KMS-11 (cell line): ENCODE measurements at regions not wholly inside any gene's neighbourhood (a gene's known extent, or its start where the extent isn't known, plus 50 kb on each side); places are given as distances from the start of the nearest gene placed in this dataset.

ENCODE experiments used
- H2AFZ ChIP-seq: fragments of 200-600 bp; sonication (generic); 2 replicates; pipeline ENCODE4 v1.6.1; 2016; ENCODE audit warnings: antibody characterized with exemption, mixed run types, low read depth
- H3K27ac ChIP-seq: fragments of 200-600 bp; sonication (generic); 2 replicates; pipeline ENCODE4 v1.6.1; 2016; ENCODE audit warnings: mild to moderate bottlenecking, mixed run types
- H3K27me3 ChIP-seq: fragments of 200-600 bp; sonication (generic); 2 replicates; pipeline ENCODE4 v1.6.1; 2017; ENCODE audit warnings: mild to moderate bottlenecking, low read depth, mixed run types, moderate library complexity; ENCODE audit not compliant: insufficient read depth
- H3K36me3 ChIP-seq: fragments of 200-600 bp; sonication (generic); 2 replicates; pipeline ENCODE4 v1.6.1; 2017; ENCODE audit warnings: mild to moderate bottlenecking, mixed run types; ENCODE audit not compliant: insufficient read depth
- H3K4me1 ChIP-seq: fragments of 200-600 bp; sonication (generic); 2 replicates; pipeline ENCODE4 v1.6.1; 2016; ENCODE audit warnings: mild to moderate bottlenecking, low read depth, mixed run types; ENCODE audit not compliant: poor library complexity, severe bottlenecking
- H3K4me2 ChIP-seq: fragments of 200-600 bp; sonication (generic); 2 replicates; pipeline ENCODE4 v1.7.0; 2016; ENCODE audit warnings: mild to moderate bottlenecking, mixed run types
- H3K4me3 ChIP-seq: fragments of 200-600 bp; sonication (generic); IDR thresholded peaks from 2 replicates; pipeline ENCODE4 v1.6.1; 2017; ENCODE audit warnings: low read depth, low read length, mixed read lengths; ENCODE audit not compliant: insufficient read depth
- H3K79me2 ChIP-seq: fragments of 200-600 bp; sonication (generic); 2 replicates; pipeline ENCODE4 v1.6.1; 2016; ENCODE audit warnings: low read depth, mixed run types; ENCODE audit not compliant: insufficient read depth
- H3K9ac ChIP-seq: fragments of 200-600 bp; sonication (generic); 2 replicates; pipeline ENCODE4 v1.6.1; 2016; ENCODE audit warnings: mild to moderate bottlenecking, mixed run types
- H4K20me1 ChIP-seq: fragments of 200-600 bp; sonication (generic); 2 replicates; pipeline ENCODE4 v1.6.1; 2016; ENCODE audit warnings: mild to moderate bottlenecking, mixed run types; ENCODE audit not compliant: insufficient read depth
- TF ChIP-seq, protein P1 (sequence below): fragments of 200-600 bp; sonication (generic); conservative IDR thresholded peaks from 2 replicates; pipeline ENCODE4 v1.6.1; 2017; ENCODE audit warnings: low read depth, mild to moderate bottlenecking, antibody characterized with exemption, low read length, moderate library complexity, mixed read lengths

DNA sequence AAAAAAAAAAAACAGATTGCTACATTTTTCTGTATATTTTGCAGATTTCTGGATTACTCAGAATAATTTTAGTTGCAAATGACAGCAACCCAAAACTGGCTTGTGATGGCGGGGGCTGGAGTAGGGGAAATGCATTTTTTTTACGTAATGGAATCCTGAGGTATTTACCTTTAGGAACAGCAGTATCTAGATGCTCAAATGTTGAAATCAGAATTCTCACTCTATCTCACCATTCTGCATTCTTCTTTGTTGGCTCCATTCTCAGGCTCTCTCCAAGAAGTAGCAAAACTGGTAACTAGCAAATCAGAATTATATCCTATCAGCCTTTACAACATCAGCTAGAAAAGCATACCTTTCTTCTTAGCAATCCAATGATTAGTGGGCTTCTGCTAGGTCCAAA is 554.3 kb downstream of the PRELID2 start:
- no peak overlapping the region for H3K4me2 ChIP-seq
- TF ChIP-seq, protein P1, sequence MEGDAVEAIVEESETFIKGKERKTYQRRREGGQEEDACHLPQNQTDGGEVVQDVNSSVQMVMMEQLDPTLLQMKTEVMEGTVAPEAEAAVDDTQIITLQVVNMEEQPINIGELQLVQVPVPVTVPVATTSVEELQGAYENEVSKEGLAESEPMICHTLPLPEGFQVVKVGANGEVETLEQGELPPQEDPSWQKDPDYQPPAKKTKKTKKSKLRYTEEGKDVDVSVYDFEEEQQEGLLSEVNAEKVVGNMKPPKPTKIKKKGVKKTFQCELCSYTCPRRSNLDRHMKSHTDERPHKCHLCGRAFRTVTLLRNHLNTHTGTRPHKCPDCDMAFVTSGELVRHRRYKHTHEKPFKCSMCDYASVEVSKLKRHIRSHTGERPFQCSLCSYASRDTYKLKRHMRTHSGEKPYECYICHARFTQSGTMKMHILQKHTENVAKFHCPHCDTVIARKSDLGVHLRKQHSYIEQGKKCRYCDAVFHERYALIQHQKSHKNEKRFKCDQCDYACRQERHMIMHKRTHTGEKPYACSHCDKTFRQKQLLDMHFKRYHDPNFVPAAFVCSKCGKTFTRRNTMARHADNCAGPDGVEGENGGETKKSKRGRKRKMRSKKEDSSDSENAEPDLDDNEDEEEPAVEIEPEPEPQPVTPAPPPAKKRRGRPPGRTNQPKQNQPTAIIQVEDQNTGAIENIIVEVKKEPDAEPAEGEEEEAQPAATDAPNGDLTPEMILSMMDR = no peak
- no peak overlapping the region for H3K9ac ChIP-seq
- H2AFZ ChIP-seq = no peak overlapping the region
- H4K20me1 ChIP-seq = no peaks in the 10 kb centered on the region
- H3K36me3 ChIP-seq = no peaks in the 10 kb centered on the region
- no peak overlapping the region for H3K4me3 ChIP-seq
- H3K27ac ChIP-seq = no peak overlapping the region
- no peaks in the 10 kb centered on the region for H3K27me3 ChIP-seq
- H3K79me2 ChIP-seq = no peaks in the 10 kb centered on the region
- no peaks in the 10 kb centered on the region for H3K4me1 ChIP-seq

DNA sequence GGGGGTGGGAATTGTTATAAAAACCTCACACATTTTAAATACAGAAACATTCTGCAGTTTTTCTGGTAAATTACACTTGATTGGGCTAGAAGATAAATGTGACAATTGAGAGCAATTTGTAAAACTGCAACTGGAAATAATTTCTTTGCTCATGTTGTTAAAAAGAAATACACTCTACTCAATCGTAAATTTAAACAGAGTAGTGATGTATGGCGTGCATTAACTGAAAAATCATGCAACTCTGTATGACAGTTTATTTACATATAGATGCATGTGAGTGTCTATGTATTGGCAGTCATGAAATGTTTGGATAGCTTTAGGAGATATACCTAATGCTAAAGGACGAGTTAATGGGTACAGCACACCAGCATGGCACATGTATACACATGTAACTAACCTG is 554.9 kb downstream of the PRELID2 start:
- H3K4me2 ChIP-seq = no peak overlapping the region
- H3K4me1 ChIP-seq = no peaks in the 10 kb centered on the region
- no peak overlapping the region for H2AFZ ChIP-seq
- no peak overlapping the region for H3K27ac ChIP-seq
- no peaks in the 10 kb centered on the region for H4K20me1 ChIP-seq
- TF ChIP-seq, protein P1 = no peak
- H3K79me2 ChIP-seq = no peaks in the 10 kb centered on the region
- H3K36me3 ChIP-seq = no peaks in the 10 kb centered on the region
- no peak overlapping the region for H3K4me3 ChIP-seq
- H3K9ac ChIP-seq = no peak overlapping the region
- no peaks in the 10 kb centered on the region for H3K27me3 ChIP-seq

DNA sequence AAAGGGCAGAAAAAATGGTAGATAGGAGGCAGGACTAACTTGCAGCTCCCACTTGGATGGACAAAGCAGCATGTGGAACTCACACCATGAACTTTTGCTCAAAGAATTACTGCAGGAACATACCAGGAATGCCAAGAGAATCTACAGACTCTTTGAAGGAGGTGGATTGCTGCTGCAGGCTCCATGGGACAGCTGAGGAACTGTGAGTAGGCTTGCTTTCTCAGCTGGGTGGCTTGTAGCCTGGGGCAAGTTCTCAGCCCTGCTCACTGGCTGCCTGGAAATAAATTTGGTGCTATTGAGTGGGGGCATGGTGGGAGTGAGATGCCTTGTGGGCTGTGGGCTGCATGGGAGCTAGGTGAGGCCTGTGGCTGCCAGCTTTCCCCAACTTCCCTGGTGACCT is 574.5 kb downstream of the PRELID2 start:
- Histone ChIP-seq H3K4me2 (no peak overlapping the region), H3K79me2 (no peaks in the 10 kb centered on the region)
- TF ChIP-seq, protein P1 = no peak

DNA sequence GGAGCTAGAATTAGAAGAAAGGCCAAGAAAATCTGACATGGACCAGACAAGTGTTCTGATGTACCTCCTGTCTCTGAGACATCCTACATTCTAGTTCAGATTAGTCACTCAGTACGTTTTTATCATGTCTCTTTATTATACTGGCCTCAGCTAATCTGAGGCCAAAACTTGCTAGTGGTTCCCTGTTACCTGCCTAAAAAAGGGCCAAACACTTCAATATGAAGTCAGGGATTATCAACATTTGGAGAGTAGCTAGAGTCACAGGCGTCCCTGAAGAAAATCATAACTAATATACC is 587.4 kb downstream of the PRELID2 start:
- no peak overlapping the region for H3K4me2 ChIP-seq
- no peaks in the 10 kb centered on the region for H3K4me1 ChIP-seq
- no peak overlapping the region for H2AFZ ChIP-seq
- no peak overlapping the region for H3K27ac ChIP-seq
- TF ChIP-seq, protein P1 = no peak
- no peaks in the 10 kb centered on the region for H3K36me3 ChIP-seq
- H4K20me1 ChIP-seq = no peaks in the 10 kb centered on the region
- H3K79me2 ChIP-seq = no peaks in the 10 kb centered on the region
- no peak overlapping the region for H3K4me3 ChIP-seq
- H3K27me3 ChIP-seq = no peaks in the 10 kb centered on the region
- no peak overlapping the region for H3K9ac ChIP-seq

More for the DNA sequence above, 574.5 kb downstream of the PRELID2 start:
- Histone ChIP-seq H3K36me3 (no peaks in the 10 kb centered on the region), H3K9ac (no peak overlapping the region), H3K4me3 (no peak overlapping the region), H4K20me1 (no peaks in the 10 kb centered on the region), H3K27ac (no peak overlapping the region), H3K4me1 (no peaks in the 10 kb centered on the region), H3K27me3 (no peaks in the 10 kb centered on the region), H2AFZ (no peak overlapping the region)
